VCaP (cell line): ENCODE measurements at regions not wholly inside any gene's neighbourhood (a gene's known extent, or its start where the extent isn't known, plus 50 kb on each side); places are given as distances from the start of the nearest gene placed in this dataset.

ENCODE experiments used
- H3K27ac ChIP-seq: fragments of 450-650 bp; 2 replicates; pipeline ENCODE4 v1.5.1; 2017
- CTCF ChIP-seq: fragments of 450-650 bp; conservative IDR thresholded peaks from 2 replicates; pipeline ENCODE4 v1.5.1; 2017; ENCODE audit warnings: mild to moderate bottlenecking, moderate library complexity

DNA sequence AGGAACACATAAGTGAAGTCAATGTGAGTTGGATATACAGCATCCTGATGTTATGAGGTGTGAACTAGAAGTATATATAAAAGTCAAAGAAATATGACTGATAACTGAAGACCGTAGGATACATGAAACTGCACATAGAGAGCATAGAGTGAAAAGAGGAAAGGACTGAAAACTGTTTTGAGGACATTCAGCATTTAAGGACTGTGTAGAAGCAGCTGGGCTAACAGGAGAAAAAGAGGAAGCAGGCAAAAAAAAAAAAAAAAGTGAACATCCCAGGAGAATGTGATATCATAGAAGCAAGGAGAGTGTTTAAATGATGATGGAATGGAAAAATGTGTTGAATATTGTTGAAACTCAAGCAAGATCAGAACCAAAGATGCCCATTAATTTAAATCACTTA, 363.5 kb downstream of the PCDH20 start:
- TF ChIP-seq CTCF = no peak
- H3K27ac ChIP-seq = no peak overlapping the region

DNA sequence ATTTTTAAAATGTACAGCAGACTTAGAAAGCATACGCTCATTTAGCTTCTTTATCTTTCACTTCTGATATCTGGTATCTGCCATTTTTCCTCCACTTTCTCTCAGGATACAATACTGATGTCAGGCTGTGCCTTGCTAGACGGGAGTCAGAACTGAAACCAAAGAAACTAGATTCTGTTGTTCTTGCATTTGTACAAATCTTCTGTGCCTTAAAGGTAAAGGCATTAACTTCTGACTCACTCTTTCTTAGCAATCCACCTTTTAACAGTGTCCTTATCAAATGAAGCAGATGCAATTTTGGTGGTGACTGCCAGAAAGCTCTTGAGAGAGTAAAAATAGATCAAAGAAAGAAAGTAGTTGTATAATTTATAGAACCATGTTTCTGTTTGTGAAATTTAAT, 370.4 kb downstream of the PCDH20 start:
- H3K27ac ChIP-seq = no peak overlapping the region
- TF ChIP-seq CTCF = no peak

DNA sequence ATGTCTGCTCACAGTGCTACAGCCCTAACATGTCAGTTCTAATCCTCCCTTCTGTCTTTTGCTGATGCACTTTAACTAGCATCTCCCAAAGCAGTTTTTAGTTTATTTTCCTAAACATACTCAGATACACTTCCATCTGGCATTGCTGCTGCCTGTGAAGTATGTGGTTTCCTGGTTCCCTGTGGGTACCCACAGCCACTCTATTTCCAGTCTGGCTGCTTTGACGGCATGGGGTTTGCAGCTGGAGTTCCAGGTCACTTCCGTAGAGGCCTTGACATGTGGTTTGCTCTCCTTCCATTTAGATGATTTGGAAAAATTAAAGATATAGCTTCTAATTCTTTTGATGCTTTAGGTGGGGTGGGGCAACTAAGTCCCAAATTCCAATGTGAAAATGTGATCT, 375.5 kb downstream of the PCDH20 start:
- H3K27ac ChIP-seq = no peak overlapping the region
- no peak for TF ChIP-seq CTCF

DNA sequence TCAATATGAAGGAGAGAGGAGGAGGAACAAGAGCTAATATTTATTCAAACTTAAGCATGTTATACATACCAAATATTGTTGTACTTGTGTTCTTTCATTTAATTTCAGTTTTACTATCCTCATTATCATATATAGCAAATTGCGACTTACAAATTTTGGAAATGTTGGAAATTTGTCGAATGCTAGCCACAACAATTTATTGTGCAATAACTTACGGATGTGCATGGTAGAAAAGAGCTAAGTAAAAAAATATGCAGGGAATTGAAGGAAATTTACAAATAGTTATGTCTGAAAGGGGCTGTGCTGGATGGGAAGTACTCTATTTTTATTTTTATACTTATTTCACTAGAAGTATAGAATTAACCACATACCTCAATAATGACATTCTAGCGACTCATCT, 376.3 kb downstream of the PCDH20 start:
- no peak for TF ChIP-seq CTCF

DNA sequence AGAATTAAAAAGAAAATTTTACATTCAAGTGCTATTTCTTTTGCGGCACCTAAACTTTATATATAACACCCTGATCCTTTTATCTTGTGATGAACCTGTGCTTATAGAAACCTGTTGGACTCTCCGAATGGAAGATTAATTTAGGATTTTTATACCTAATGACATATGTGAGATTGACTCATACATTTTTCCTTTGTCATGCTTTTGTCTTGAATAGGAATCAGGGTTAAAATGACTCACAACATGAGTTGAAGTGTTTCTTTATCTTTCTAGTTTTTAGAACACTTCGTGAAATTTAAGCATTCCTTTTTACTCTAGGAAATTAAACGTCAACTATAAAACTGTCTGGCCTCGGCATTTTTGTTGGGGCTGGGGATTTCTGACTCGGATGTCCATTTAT, 378.9 kb downstream of the PCDH20 start:
- H3K27ac ChIP-seq = no peak overlapping the region
- TF ChIP-seq CTCF = no peak

More for the DNA sequence above, 376.3 kb downstream of the PCDH20 start:
- no peak overlapping the region for H3K27ac ChIP-seq

GRCh38 chr13:61030445-61030844, 385.2 kb downstream of the PCDH20 start:
- TF ChIP-seq CTCF = no peak
- no peak overlapping the region for H3K27ac ChIP-seq

- H3K27ac ChIP-seq = no peak overlapping the region
- TF ChIP-seq CTCF = no peak
These were observed 386.6 kb downstream of the PCDH20 start for GRCh38 chr13:61029064-61029463.

- H3K27ac ChIP-seq = no peak overlapping the region
- TF ChIP-seq CTCF = no peak
These were observed 391.6 kb downstream of the PCDH20 start for GRCh38 chr13:61024046-61024445.
